GM03348 (cell line): ENCODE measurements at regions not wholly inside any gene's neighbourhood (a gene's known extent, or its start where the extent isn't known, plus 50 kb on each side); places are given as distances from the start of the nearest gene placed in this dataset.

ENCODE experiments used
- DNase-seq: peaks from one replicate; pipeline ENCODE4 v3.0.0; 2012; ENCODE audit warnings: low spot score

- no peak for DNase-seq
Measured at GRCh38 chr2:30048636-30049175, 98.1 kb upstream of the YPEL5 start.

GRCh38 chr2:30055548-30055947 is 91.3 kb upstream of the YPEL5 start:
- no peak for DNase-seq

- DNase-seq: no peak
Measured at GRCh38 chr2:30060562-30060961, 86.2 kb upstream of the YPEL5 start.

GRCh38 chr2:30068067-30068466 is 78.7 kb upstream of the YPEL5 start:
- no peak for DNase-seq

GRCh38 chr2:30072250-30072842 is 74.5 kb upstream of the YPEL5 start:
- DNase-seq: peak; percentile 85

GRCh38 chr2:30073523-30073922 is 73.3 kb upstream of the YPEL5 start:
- DNase-seq: no peak

- DNase-seq: no peak
Measured at GRCh38 chr2:30074023-30074422, 72.8 kb upstream of the YPEL5 start.

- no peak for DNase-seq
Measured at GRCh38 chr2:30078521-30078920, 68.3 kb upstream of the YPEL5 start.

- DNase-seq: no peak
Measured at GRCh38 chr2:30084915-30085314, 61.9 kb upstream of the YPEL5 start.

- DNase-seq: no peak
Measured at GRCh38 chr2:30089171-30089570, 57.6 kb upstream of the YPEL5 start.

- peak; percentile 31 for DNase-seq
Measured at GRCh38 chr2:30095402-30095801, 51.4 kb upstream of the YPEL5 start.

- no peak for DNase-seq
Measured at GRCh38 chr2:30096451-30096850, 50.4 kb upstream of the YPEL5 start.
